Activated T-helper 1 cell treated with anti-CD3 and anti-CD28 coated beads, Interleukin-2, amount 50 U/mL, for 16 hours (primary cell): ENCODE measurements at regions not wholly inside any gene's neighbourhood (a gene's known extent, or its start where the extent isn't known, plus 50 kb on each side); places are given as distances from the start of the nearest gene placed in this dataset.
"Not testable (repeated sequence)": the region's sequence is repeated elsewhere in the genome, so short reads cannot be mapped to it uniquely, and the experiment has no call there.

Experiments
- DNase-seq, 2 donors: peaks; one replicate each; pipeline ENCODE4 v3.0.0-alpha.2; 2020; ENCODE audit warnings: low read depth in 1 of 2, low spot score in 1 of 2

GRCh38 chr6:130708338-130708737, 118.9 kb upstream of the SMLR1 start:
- DNase-seq: no peak

- DNase-seq: not testable (repeated sequence)
Observed at GRCh38 chr6:130711641-130712040, 115.6 kb upstream of the SMLR1 start.

- DNase-seq: no peak
Observed at GRCh38 chr6:130713144-130713543, 114.1 kb upstream of the SMLR1 start.

GRCh38 chr6:130715058-130715457, 112.1 kb upstream of the SMLR1 start:
- DNase-seq: no peak

- no peak for DNase-seq
Observed at GRCh38 chr6:130716466-130716865, 110.7 kb upstream of the SMLR1 start.

GRCh38 chr6:130717657-130718056, 109.5 kb upstream of the SMLR1 start:
- no peak for DNase-seq

GRCh38 chr6:130720076-130720715, 107.0 kb upstream of the SMLR1 start:
- DNase-seq: no peak

- no peak for DNase-seq
Observed at GRCh38 chr6:130724089-130724488, 103.1 kb upstream of the SMLR1 start.

GRCh38 chr6:130725551-130725950, 101.7 kb upstream of the SMLR1 start:
- DNase-seq: no peak

- not testable (repeated sequence) for DNase-seq
Observed at GRCh38 chr6:130728064-130728463, 99.1 kb upstream of the SMLR1 start.

- no peak for DNase-seq
Observed at GRCh38 chr6:130730600-130730999, 96.6 kb upstream of the SMLR1 start.

GRCh38 chr6:130734161-130734560, 93.0 kb upstream of the SMLR1 start:
- no peak for DNase-seq

- DNase-seq: no peak
Observed at GRCh38 chr6:130740308-130740707, 86.9 kb upstream of the SMLR1 start.

- no peak for DNase-seq
Observed at GRCh38 chr6:130742131-130742681, 85.0 kb upstream of the SMLR1 start.

GRCh38 chr6:130743175-130743574, 84.0 kb upstream of the SMLR1 start:
- no peak for DNase-seq

- no peak for DNase-seq
Observed at GRCh38 chr6:130744576-130745366, 82.4 kb upstream of the SMLR1 start.

- DNase-seq: no peak
Observed at GRCh38 chr6:130748041-130748440, 79.2 kb upstream of the SMLR1 start.

- no peak for DNase-seq
Observed at GRCh38 chr6:130749402-130749801, 77.8 kb upstream of the SMLR1 start.

- no peak for DNase-seq
Observed at GRCh38 chr6:130752267-130752666, 74.9 kb upstream of the SMLR1 start.

GRCh38 chr6:130754786-130755367, 72.3 kb upstream of the SMLR1 start:
- DNase-seq: no peak

GRCh38 chr6:130755368-130756034, 71.7 kb upstream of the SMLR1 start:
- no peak for DNase-seq

GRCh38 chr6:130756824-130757223, 70.4 kb upstream of the SMLR1 start:
- DNase-seq: no peak
